SK-N-SH (cell line): ENCODE measurements at regions not wholly inside any gene's neighbourhood (a gene's known extent, or its start where the extent isn't known, plus 50 kb on each side); places are given as distances from the start of the nearest gene placed in this dataset.

Source experiments
- CTCF ChIA-PET: fragments of 300-600, 350-600 bp; formaldehyde crosslinking; extraction: SDS; loops from one replicate; lab custom pipeline; 2021; lab: Yijun Ruan, JAX
- POLR2A ChIA-PET: fragments of 350-600 bp; sonication (Branson Sonifier 250); formaldehyde crosslinking; extraction: SDS; loops from one replicate; lab custom pipeline; 2020; ENCODE audit warnings: antibody characterized with exemption, inconsistent platforms; lab: Yijun Ruan, JAX
- DNase-seq: peaks from one replicate; pipeline ENCODE4 v3.0.0; 2012
- H2AFZ ChIP-seq: fragments of 200-600 bp; sonication (generic); 2 replicates; pipeline ENCODE4 v1.8.1; 2016; ENCODE audit warnings: antibody characterized with exemption, mild to moderate bottlenecking, low read depth
- H3F3A ChIP-seq: fragments of 200-600 bp; sonication (generic); replicated peaks from 2 replicates; pipeline ENCODE3; 2016; ENCODE audit warnings: antibody characterized with exemption, mild to moderate bottlenecking; ENCODE audit not compliant: insufficient read depth
- H3K27ac ChIP-seq, 2 experiments: fragments of 200-500 bp in 1 of 2; fragments of 200-600 bp in 1 of 2; sonication (Bioruptor generic) in 1 of 2; sonication (generic), shearing (Covaris generic) in 1 of 2; 2 replicates each; pipeline versions ENCODE4 v1.5.1 to v1.6.1; 2014 to 2016; ENCODE audit warnings: low read depth in 2 of 2, inconsistent platforms in 1 of 2, low read length in 1 of 2, mild to moderate bottlenecking in 1 of 2, mixed read lengths in 1 of 2
- H3K27me3 ChIP-seq: fragments of 200-600 bp; sonication (generic), shearing (Covaris generic); 2 replicates; pipeline ENCODE4 v1.6.1; 2016; ENCODE audit warnings: mixed run types; ENCODE audit not compliant: insufficient read depth
- H3K36me3 ChIP-seq, 2 experiments: fragments of 200-500 bp in 1 of 2; fragments of 200-600 bp in 1 of 2; sonication (Bioruptor generic) in 1 of 2; sonication (generic) in 1 of 2; replicated peaks in 1 of 2; 2 replicates each; pipeline versions ENCODE3 to v1.5.1; 2014 to 2016; ENCODE audit warnings: low read length in 1 of 2, mild to moderate bottlenecking in 1 of 2; ENCODE audit not compliant: insufficient read depth in 2 of 2, control insufficient read depth in 1 of 2
- H3K4me1 ChIP-seq, 2 experiments: fragments of 200-500 bp in 1 of 2; fragments of 200-600 bp in 1 of 2; sonication (Bioruptor generic) in 1 of 2; sonication (generic), shearing (Covaris generic) in 1 of 2; 2 replicates each; pipeline versions ENCODE4 v1.5.1 to v1.6.1; 2014 to 2016; ENCODE audit warnings: low read depth in 1 of 2, low read length in 1 of 2, mixed run types in 1 of 2; ENCODE audit not compliant: insufficient read depth in 2 of 2, control insufficient read depth in 1 of 2
- H3K4me2 ChIP-seq: fragments of 200-600 bp; sonication (generic), shearing (Covaris generic); 2 replicates; pipeline ENCODE4 v1.6.1; 2017; ENCODE audit warnings: mixed run types
- H3K4me3 ChIP-seq, 2 experiments: fragments of 200-500 bp in 1 of 2; fragments of 200-600 bp in 1 of 2; sonication (Bioruptor generic) in 1 of 2; sonication (generic), shearing (Covaris generic) in 1 of 2; 2 replicates each; pipeline versions ENCODE4 v1.5.1 to v1.8.1; 2014 to 2016; ENCODE audit warnings: low read depth in 2 of 2, inconsistent platforms in 1 of 2, low read length in 1 of 2, mild to moderate bottlenecking in 1 of 2, mixed read lengths in 1 of 2, moderate library complexity in 1 of 2
- H3K79me2 ChIP-seq: fragments of 200-600 bp; sonication (generic); 2 replicates; pipeline ENCODE4 v1.8.1; 2017; ENCODE audit warnings: mild to moderate bottlenecking; ENCODE audit not compliant: insufficient read depth
- H3K9ac ChIP-seq: fragments of 200-600 bp; sonication (generic); 2 replicates; pipeline ENCODE4 v1.6.1; 2017; ENCODE audit warnings: mixed run types
- H3K9me2 ChIP-seq: fragments of 200-600 bp; sonication (generic); 2 replicates; pipeline ENCODE4 v1.6.1; 2017; ENCODE audit warnings: mixed run types
- H3K9me3 ChIP-seq: fragments of 200-600 bp; sonication (generic); 2 replicates; pipeline ENCODE4 v1.6.1; 2017; ENCODE audit warnings: mixed run types, mild to moderate bottlenecking, moderate library complexity
- H4K20me1 ChIP-seq: fragments of 200-600 bp; sonication (generic); 2 replicates; pipeline ENCODE4 v1.6.1; 2017; ENCODE audit warnings: mild to moderate bottlenecking, mixed run types; ENCODE audit not compliant: insufficient read depth
- GABPA ChIP-seq: IDR thresholded peaks from 2 replicates; pipeline ENCODE4 v1.4.0; 2012; ENCODE audit warnings: low read depth, mild to moderate bottlenecking
- MXI1 ChIP-seq: IDR thresholded peaks from 2 replicates; pipeline ENCODE4 v1.6.1; 2012; ENCODE audit warnings: mild to moderate bottlenecking, low read depth, low read length, improper control_type of control experiment
- NFIC ChIP-seq: IDR thresholded peaks from 2 replicates; pipeline ENCODE4 v1.4.0; 2012; ENCODE audit warnings: borderline replicate concordance
- NRF1 ChIP-seq: IDR thresholded peaks from 2 replicates; pipeline ENCODE4 v1.6.1; 2012; ENCODE audit warnings: low read depth, mild to moderate bottlenecking, low read length
- TAF1 ChIP-seq: IDR thresholded peaks from 2 replicates; pipeline ENCODE4 v1.6.1; 2012; ENCODE audit warnings: low read depth, mild to moderate bottlenecking, low read length, moderate library complexity, borderline replicate concordance
- TCF12 ChIP-seq: IDR thresholded peaks from 2 replicates; pipeline ENCODE4 v1.4.0; 2012
- TEAD4 ChIP-seq: IDR thresholded peaks from 2 replicates; pipeline ENCODE4 v1.4.0; 2012; ENCODE audit warnings: mild to moderate bottlenecking, borderline replicate concordance; ENCODE audit not compliant: insufficient read depth
- USF1 ChIP-seq: IDR thresholded peaks from 2 replicates; pipeline ENCODE4 v1.4.0; 2012; ENCODE audit warnings: low read depth, borderline replicate concordance
- YY1 ChIP-seq: IDR thresholded peaks from 2 replicates; pipeline ENCODE4 v1.4.0; 2012; ENCODE audit warnings: low read depth, mild to moderate bottlenecking
- WGBS: methylation state at CpG from one replicate; pipeline ENCODE4 v1.1.6; 2017; ENCODE audit warnings: low lambda C conversion rate; 5-methylcytosine and 5-hydroxymethylcytosine counted together
- TF ChIP-seq, protein P1 (sequence below): IDR thresholded peaks from 2 replicates; pipeline ENCODE4 v1.4.0; 2012; ENCODE audit warnings: low read depth, borderline replicate concordance
- TF ChIP-seq, protein P2 (sequence below): IDR thresholded peaks from 2 replicates; pipeline ENCODE4 v1.4.0; 2012; ENCODE audit warnings: low read depth

DNA sequence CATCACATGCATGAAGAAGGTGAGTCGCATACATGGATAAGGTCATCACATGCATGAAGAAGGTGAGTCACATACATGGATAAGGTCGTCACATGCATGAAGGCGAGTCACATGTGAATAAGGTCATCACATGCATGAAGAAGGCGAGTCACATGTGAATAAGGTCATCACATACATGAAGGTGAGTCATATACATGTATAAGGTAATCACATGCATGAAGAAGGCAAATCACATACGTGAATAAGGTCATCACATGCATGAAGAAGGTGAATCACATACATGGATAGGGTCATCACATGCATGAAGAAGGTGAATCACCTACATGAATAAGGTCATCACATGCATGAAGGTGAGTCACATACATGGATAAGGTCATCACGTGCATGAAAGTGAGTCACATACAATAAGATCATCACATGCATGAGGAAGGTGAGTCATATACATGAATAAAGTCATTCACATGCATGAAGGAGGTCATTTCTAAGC is 105.1 kb upstream of the SDK2 start:
- CTCF ChIA-PET = interaction anchor here (1.1 to 1.6 kb wide), 3 partner anchors 38 to 106 kb away, joined by 3 to 4 read pairs (median 3); no protein-coding TSS in a partner anchor
- no peaks in the 10 kb centered on the region for H3K36me3 ChIP-seq
- TF ChIP-seq, protein P1, sequence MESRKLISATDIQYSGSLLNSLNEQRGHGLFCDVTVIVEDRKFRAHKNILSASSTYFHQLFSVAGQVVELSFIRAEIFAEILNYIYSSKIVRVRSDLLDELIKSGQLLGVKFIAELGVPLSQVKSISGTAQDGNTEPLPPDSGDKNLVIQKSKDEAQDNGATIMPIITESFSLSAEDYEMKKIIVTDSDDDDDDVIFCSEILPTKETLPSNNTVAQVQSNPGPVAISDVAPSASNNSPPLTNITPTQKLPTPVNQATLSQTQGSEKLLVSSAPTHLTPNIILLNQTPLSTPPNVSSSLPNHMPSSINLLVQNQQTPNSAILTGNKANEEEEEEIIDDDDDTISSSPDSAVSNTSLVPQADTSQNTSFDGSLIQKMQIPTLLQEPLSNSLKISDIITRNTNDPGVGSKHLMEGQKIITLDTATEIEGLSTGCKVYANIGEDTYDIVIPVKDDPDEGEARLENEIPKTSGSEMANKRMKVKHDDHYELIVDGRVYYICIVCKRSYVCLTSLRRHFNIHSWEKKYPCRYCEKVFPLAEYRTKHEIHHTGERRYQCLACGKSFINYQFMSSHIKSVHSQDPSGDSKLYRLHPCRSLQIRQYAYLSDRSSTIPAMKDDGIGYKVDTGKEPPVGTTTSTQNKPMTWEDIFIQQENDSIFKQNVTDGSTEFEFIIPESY = no peak
- no peak for TF ChIP-seq GABPA
- TF ChIP-seq, all 33 proteins: peak for 0
- Histone ChIP-seq H3K27ac (no peak overlapping the region), H2AFZ (no peak overlapping the region), H3K4me2 (no peak overlapping the region), H3K9me2 (no peaks in the 10 kb centered on the region), H3K27me3 (no peaks in the 10 kb centered on the region), H3K4me1 (peaks cover 0 to 10% of the 10 kb centered on the region in 2 experiments; a peak in 1 of 4 replicates), H3K9me3 (peaks cover 6% of the 10 kb centered on the region; the same call in 1 of the 2 replicates), H3K79me2 (no peaks in the 10 kb centered on the region), H3F3A (no peaks in the 10 kb centered on the region), H3K9ac (no peak overlapping the region), H4K20me1 (no peaks in the 10 kb centered on the region), H3K4me3 (no peak overlapping the region)
- POLR2A ChIA-PET = no interaction called here
- 52% methylated on average over 6 of the region's 6 CpGs for WGBS
- DNase-seq = no peak

- Histone ChIP-seq H3K9me2 (no peaks in the 10 kb centered on the region), H3K9ac (no peak overlapping the region), H3F3A (no peaks in the 10 kb centered on the region), H3K27ac (no peak overlapping the region), H3K9me3 (peaks cover 6% of the 10 kb centered on the region; the same call in 1 of the 2 replicates), H3K4me3 (no peak overlapping the region), H2AFZ (no peak overlapping the region), H3K79me2 (no peaks in the 10 kb centered on the region), H3K36me3 (no peaks in the 10 kb centered on the region), H3K4me1 (peaks cover 0 to 10% of the 10 kb centered on the region in 2 experiments; a peak in 1 of 4 replicates), H3K4me2 (no peak overlapping the region), H3K27me3 (no peaks in the 10 kb centered on the region), H4K20me1 (no peaks in the 10 kb centered on the region)
- ChIA-PET CTCF (interaction anchor here (0.9 to 1.1 kb wide), 2 partner anchors 24 to 106 kb away, joined by 3 read pairs; no protein-coding TSS in a partner anchor), POLR2A (no interaction called here)
- TF ChIP-seq TAF1 = no peak
- TF ChIP-seq YY1 = no peak
- TF ChIP-seq NFIC = no peak
- TF ChIP-seq, protein P2, sequence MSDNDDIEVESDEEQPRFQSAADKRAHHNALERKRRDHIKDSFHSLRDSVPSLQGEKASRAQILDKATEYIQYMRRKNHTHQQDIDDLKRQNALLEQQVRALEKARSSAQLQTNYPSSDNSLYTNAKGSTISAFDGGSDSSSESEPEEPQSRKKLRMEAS = no peak
- TF ChIP-seq NRF1 = no peak
- no peak for TF ChIP-seq TCF12
- no peak for TF ChIP-seq MXI1
- TF ChIP-seq USF1 = no peak
- no peak for TF ChIP-seq TEAD4
- DNase-seq = no peak
- 42% methylated on average over 15 of the region's 16 CpGs for WGBS
Observed at GRCh38 chr17:73749928-73750605, 105.8 kb upstream of the SDK2 start.
